ENCODE measurements at regions not wholly inside any gene's neighbourhood (a gene's known extent, or its start where the extent isn't known, plus 50 kb on each side); places are given as distances from the start of the nearest gene placed in this dataset.

GRCh38 chr1:90544356-90544755 is 172.7 kb downstream of the BARHL2 start:
- H3K4me3 ChIP-seq = no peak overlapping the region
- no peaks in the 10 kb centered on the region for H3K9me3 ChIP-seq
- intact Hi-C loops (cut with DNase I) = no loop called here
- H3K36me3 ChIP-seq = no peaks in the 10 kb centered on the region
- no peak for TF ChIP-seq CTCF (IDR thresholded peaks at IDR 0.05)
- no peak for TF ChIP-seq POLR2AphosphoS5 (IDR thresholded peaks at IDR 0.05)
- TF ChIP-seq EP300 (IDR thresholded peaks at IDR 0.05) = no peak
- TF ChIP-seq POLR2A (IDR thresholded peaks at IDR 0.05) = no peak
- no peak overlapping the region for H3K27ac ChIP-seq
- no peaks in the 10 kb centered on the region for H3K4me1 ChIP-seq
- no peaks in the 10 kb centered on the region for H3K27me3 ChIP-seq
- 65 to 86% methylated on average over 4 of the region's 4 CpGs for WGBS, 2 donors
- DNase-seq = no peak

GRCh38 chr1:90537606-90538362 is 179.3 kb downstream of the BARHL2 start:
- no peak overlapping the region for H3K4me3 ChIP-seq
- H3K27ac ChIP-seq = no peak overlapping the region
- intact Hi-C loops (cut with DNase I) = no loop called here
- H3K9me3 ChIP-seq = no peaks in the 10 kb centered on the region
- no peaks in the 10 kb centered on the region for H3K4me1 ChIP-seq
- no peaks in the 10 kb centered on the region for H3K27me3 ChIP-seq
- DNase-seq = no peak
- 74 to 85% methylated on average over 9 of the region's 9 CpGs for WGBS, 2 donors
- H3K36me3 ChIP-seq = no peaks in the 10 kb centered on the region
- no peak for TF ChIP-seq POLR2AphosphoS5 (IDR thresholded peaks at IDR 0.05)
- no peak for TF ChIP-seq POLR2A (IDR thresholded peaks at IDR 0.05)
- TF ChIP-seq EP300 (IDR thresholded peaks at IDR 0.05) = no peak
- TF ChIP-seq CTCF (IDR thresholded peaks at IDR 0.05) = no peak

GRCh38 chr1:90534663-90535295 is 182.3 kb downstream of the BARHL2 start:
- no peak for DNase-seq
- H3K27ac ChIP-seq = no peak overlapping the region
- 65 to 82% methylated on average over 6 of the region's 6 CpGs for WGBS, 2 donors
- no peak overlapping the region for H3K4me3 ChIP-seq
- intact Hi-C loops (cut with DNase I) = no loop called here
- H3K27me3 ChIP-seq = no peaks in the 10 kb centered on the region
- H3K9me3 ChIP-seq = no peaks in the 10 kb centered on the region
- H3K4me1 ChIP-seq = no peaks in the 10 kb centered on the region
- no peak for TF ChIP-seq EP300 (IDR thresholded peaks at IDR 0.05)
- no peak for TF ChIP-seq POLR2AphosphoS5 (IDR thresholded peaks at IDR 0.05)
- no peak for TF ChIP-seq POLR2A (IDR thresholded peaks at IDR 0.05)
- TF ChIP-seq CTCF (IDR thresholded peaks at IDR 0.05) = no peak
- H3K36me3 ChIP-seq = no peaks in the 10 kb centered on the region

- no peaks in the 10 kb centered on the region for H3K27me3 ChIP-seq
- TF ChIP-seq EP300 (IDR thresholded peaks at IDR 0.05) = no peak
- TF ChIP-seq POLR2A (IDR thresholded peaks at IDR 0.05) = no peak
- no peak for TF ChIP-seq CTCF (IDR thresholded peaks at IDR 0.05)
- no peak for TF ChIP-seq POLR2AphosphoS5 (IDR thresholded peaks at IDR 0.05)
- H3K9me3 ChIP-seq = no peaks in the 10 kb centered on the region
- no peak for DNase-seq
- H3K36me3 ChIP-seq = no peaks in the 10 kb centered on the region
- H3K4me3 ChIP-seq = no peak overlapping the region
- WGBS, 2 donors = 80 to 81% methylated on average over 6 of the region's 6 CpGs
- no peaks in the 10 kb centered on the region for H3K4me1 ChIP-seq
- intact Hi-C loops (cut with DNase I) = no loop called here
- no peak overlapping the region for H3K27ac ChIP-seq
These were observed 183.0 kb downstream of the BARHL2 start for GRCh38 chr1:90534116-90534515.

Measured in sigmoid colon (tissue), 6 donors.